Parathyroid adenoma (tissue), 2 donors: ENCODE measurements at regions not wholly inside any gene's neighbourhood (a gene's known extent, or its start where the extent isn't known, plus 50 kb on each side); places are given as distances from the start of the nearest gene placed in this dataset.
"Not testable (repeated sequence)": the region's sequence is repeated elsewhere in the genome, so short reads cannot be mapped to it uniquely, and the experiment has no call there.

ENCODE experiments used
- H2AFZ ChIP-seq: fragments of 300-600 bp; sonication (generic); one replicate; pipeline ENCODE4 v1.7.0; 2017; ENCODE audit warnings: antibody characterized with exemption, mild to moderate bottlenecking
- H3K27ac ChIP-seq: fragments of 300-600 bp; sonication (generic); one replicate; pipeline ENCODE4 v1.7.0; 2017
- H3K27me3 ChIP-seq: fragments of 300-600 bp; sonication (generic); one replicate; pipeline ENCODE4 v1.7.0; 2017; ENCODE audit warnings: low read length; ENCODE audit not compliant: control insufficient read depth, insufficient read depth
- H3K36me3 ChIP-seq: fragments of 300-600 bp; sonication (generic); one replicate; pipeline ENCODE4 v1.7.0; 2017; ENCODE audit warnings: low read length; ENCODE audit not compliant: control insufficient read depth, insufficient read depth
- H3K4me1 ChIP-seq: fragments of 300-600 bp; sonication (generic); one replicate; pipeline ENCODE4 v1.7.0; 2017; ENCODE audit warnings: control low read depth
- H3K4me2 ChIP-seq: fragments of 300-600 bp; sonication (generic); one replicate; pipeline ENCODE4 v1.7.0; 2017; ENCODE audit warnings: low read length
- H3K4me3 ChIP-seq: fragments of 300-600 bp; sonication (generic); one replicate; pipeline ENCODE4 v1.7.0; 2017; ENCODE audit warnings: low read depth, low read length
- H3K79me2 ChIP-seq: fragments of 300-600 bp; sonication (generic); one replicate; pipeline ENCODE4 v1.7.0; 2017; ENCODE audit warnings: control low read depth
- H3K9ac ChIP-seq: fragments of 300-600 bp; sonication (generic); one replicate; pipeline ENCODE4 v1.7.0; 2017; ENCODE audit warnings: mild to moderate bottlenecking
- H3K9me3 ChIP-seq: fragments of 300-600 bp; sonication (generic); one replicate; pipeline ENCODE4 v1.7.0; 2017; ENCODE audit warnings: low read length; ENCODE audit not compliant: control insufficient read depth
- TF ChIP-seq, protein P1 (sequence below): fragments of 300-600 bp; sonication (generic); IDR thresholded peaks from one replicate; pipeline ENCODE4 v1.7.0; 2017; ENCODE audit warnings: antibody characterized with exemption, mild to moderate bottlenecking
- donor health status: primary hyperparathyroidism.

DNA sequence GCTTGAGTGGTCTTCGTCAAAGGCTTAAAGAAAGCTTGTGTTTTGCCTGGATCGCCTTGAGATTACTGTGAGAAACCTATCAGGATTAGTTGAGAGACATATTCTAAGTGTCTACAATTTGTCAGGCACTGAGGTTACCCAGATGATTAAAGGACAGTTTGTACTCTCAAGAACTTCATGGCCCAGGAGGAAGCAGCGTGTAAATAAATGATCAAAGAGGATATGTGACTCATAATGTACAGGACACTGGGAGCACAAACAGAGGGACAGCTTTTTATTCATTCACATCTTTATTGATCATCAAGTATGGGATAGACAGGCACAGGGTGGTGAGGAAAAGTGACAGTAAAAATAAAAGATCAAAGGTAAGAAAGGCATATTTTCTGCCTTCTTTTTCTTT is 152.6 kb upstream of the FSHR start:
- Histone ChIP-seq H3K4me1 (no peaks in the 10 kb centered on the region), H3K79me2 (no peaks in the 10 kb centered on the region), H3K9me3 (no peaks in the 10 kb centered on the region), H3K36me3 (no peaks in the 10 kb centered on the region), H3K27me3 (no peaks in the 10 kb centered on the region), H3K4me3 (no peak overlapping the region), H3K9ac (no peak overlapping the region), H3K27ac (no peak overlapping the region), H3K4me2 (no peak overlapping the region), H2AFZ (no peak overlapping the region)
- TF ChIP-seq, protein P1, sequence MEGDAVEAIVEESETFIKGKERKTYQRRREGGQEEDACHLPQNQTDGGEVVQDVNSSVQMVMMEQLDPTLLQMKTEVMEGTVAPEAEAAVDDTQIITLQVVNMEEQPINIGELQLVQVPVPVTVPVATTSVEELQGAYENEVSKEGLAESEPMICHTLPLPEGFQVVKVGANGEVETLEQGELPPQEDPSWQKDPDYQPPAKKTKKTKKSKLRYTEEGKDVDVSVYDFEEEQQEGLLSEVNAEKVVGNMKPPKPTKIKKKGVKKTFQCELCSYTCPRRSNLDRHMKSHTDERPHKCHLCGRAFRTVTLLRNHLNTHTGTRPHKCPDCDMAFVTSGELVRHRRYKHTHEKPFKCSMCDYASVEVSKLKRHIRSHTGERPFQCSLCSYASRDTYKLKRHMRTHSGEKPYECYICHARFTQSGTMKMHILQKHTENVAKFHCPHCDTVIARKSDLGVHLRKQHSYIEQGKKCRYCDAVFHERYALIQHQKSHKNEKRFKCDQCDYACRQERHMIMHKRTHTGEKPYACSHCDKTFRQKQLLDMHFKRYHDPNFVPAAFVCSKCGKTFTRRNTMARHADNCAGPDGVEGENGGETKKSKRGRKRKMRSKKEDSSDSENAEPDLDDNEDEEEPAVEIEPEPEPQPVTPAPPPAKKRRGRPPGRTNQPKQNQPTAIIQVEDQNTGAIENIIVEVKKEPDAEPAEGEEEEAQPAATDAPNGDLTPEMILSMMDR = no peak

DNA sequence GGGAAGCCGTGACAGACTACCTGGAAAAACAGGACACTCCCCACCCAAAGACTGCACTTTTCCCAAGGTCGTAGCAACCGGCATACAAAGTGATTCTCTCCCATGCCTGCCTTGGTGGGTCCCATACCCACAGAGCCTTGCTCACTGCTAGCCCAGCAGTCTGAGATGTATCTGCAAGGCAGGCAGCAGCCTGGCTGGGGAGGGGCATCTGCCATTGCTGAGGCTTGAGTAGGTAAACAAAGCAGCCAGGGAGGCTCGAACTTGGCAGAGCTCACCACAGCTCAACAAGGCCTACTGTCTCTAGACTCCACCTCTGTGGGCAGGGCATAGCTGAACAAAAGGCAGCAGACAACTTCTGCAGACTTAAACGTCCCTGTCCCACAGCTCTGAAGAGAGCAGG is 144.4 kb upstream of the FSHR start:
- not testable (repeated sequence) for H3K4me3 ChIP-seq, H3K9ac ChIP-seq, H3K27me3 ChIP-seq, H3K36me3 ChIP-seq, H3K4me1 ChIP-seq, H3K79me2 ChIP-seq, H3K9me3 ChIP-seq, H2AFZ ChIP-seq, H3K27ac ChIP-seq, H3K4me2 ChIP-seq

DNA sequence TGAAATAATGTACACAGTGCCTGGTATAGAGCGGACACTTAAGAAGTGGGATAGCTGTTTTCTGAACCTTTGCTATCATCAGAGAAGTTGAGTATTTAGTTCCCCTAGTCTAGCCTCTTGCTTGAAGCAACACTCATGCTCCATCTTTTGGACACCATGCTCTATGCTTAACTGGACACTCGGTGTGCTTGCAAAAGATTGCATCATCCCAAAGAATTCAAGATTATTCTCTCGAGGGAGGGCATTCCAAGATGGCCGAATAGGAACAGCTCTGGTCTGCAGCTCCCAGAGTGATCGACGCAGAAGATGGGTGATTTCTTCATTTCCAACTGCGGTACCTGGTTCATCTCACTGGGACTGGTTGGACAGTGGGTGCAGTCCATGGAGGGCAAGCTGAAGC is 143.9 kb upstream of the FSHR start:
- no peak overlapping the region for H2AFZ ChIP-seq
- H3K36me3 ChIP-seq = no peaks in the 10 kb centered on the region
- no peaks in the 10 kb centered on the region for H3K4me1 ChIP-seq
- H3K27me3 ChIP-seq = no peaks in the 10 kb centered on the region
- no peak overlapping the region for H3K4me2 ChIP-seq
- no peaks in the 10 kb centered on the region for H3K79me2 ChIP-seq
- H3K9me3 ChIP-seq = no peaks in the 10 kb centered on the region
- no peak overlapping the region for H3K9ac ChIP-seq
- H3K4me3 ChIP-seq = no peak overlapping the region
- H3K27ac ChIP-seq = no peak overlapping the region
- TF ChIP-seq, protein P1 = no peak

DNA sequence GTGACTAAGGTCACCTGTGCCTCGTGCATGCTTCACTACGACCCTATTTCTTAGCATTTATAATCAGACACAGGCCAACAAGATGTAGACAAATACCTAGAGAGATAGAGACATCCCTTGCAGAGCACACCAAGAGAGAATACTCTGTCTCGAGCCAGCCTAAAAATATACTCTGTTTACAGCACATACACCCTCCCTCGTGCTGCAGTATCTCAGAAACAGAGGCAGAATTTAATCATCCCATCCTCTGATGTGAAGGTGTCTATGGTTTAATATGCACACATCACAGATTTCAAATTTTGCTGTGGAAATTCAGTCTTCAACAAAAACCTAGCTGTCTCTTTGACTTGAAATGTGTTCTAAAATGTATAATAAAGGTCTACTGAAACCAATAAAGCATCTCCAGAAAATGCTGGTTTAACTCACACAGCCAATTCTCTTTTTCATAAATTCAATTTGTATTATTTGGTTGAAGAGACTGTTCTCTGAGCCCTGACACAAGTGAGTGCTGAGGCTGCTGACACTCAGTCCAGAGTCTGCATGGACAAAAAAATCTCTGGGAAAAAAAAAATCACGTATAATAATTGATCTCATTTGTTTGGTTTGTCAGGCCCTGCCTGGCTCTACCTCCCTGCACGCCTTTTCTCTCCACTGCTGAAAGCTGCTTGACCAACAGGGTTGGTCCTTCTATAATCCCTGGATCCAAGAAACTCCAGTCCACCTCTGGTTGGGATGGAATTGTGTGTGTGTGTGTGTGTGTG is 142.0 kb upstream of the FSHR start:
- Histone ChIP-seq H3K4me3 (no peak overlapping the region), H3K27me3 (no peaks in the 10 kb centered on the region), H3K4me1 (no peaks in the 10 kb centered on the region), H3K27ac (no peak overlapping the region), H3K79me2 (no peaks in the 10 kb centered on the region), H3K4me2 (no peak overlapping the region), H3K9ac (no peak overlapping the region), H3K9me3 (no peaks in the 10 kb centered on the region), H2AFZ (no peak overlapping the region), H3K36me3 (no peaks in the 10 kb centered on the region)
- TF ChIP-seq, protein P1 = no peak

DNA sequence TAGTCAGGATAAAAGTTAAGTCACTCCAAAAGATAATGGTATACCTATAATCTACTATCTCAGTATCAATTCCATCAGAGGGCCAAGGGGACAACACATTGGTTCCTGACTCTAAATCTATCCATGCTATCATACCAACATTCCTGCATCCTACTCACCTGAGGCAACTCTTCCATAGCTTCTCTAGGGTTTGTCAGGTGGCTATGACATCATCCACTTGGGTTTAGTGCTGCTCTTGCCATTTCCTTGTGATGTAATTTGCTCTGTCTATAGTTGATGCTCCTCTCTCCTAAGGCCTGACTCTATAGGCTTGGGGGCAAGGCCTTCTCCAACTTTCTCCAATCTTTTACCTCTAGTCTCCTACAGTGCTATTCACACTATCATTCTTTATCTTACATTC is 139.9 kb upstream of the FSHR start:
- no peak overlapping the region for H2AFZ ChIP-seq
- H3K4me1 ChIP-seq = no peaks in the 10 kb centered on the region
- H3K9ac ChIP-seq = no peak overlapping the region
- H3K79me2 ChIP-seq = no peaks in the 10 kb centered on the region
- no peaks in the 10 kb centered on the region for H3K27me3 ChIP-seq
- no peak overlapping the region for H3K4me3 ChIP-seq
- no peak overlapping the region for H3K27ac ChIP-seq
- TF ChIP-seq, protein P1 = no peak
- no peaks in the 10 kb centered on the region for H3K36me3 ChIP-seq
- H3K9me3 ChIP-seq = no peaks in the 10 kb centered on the region
- H3K4me2 ChIP-seq = no peak overlapping the region
